Chondrocyte (in vitro differentiated cells): ENCODE measurements at regions not wholly inside any gene's neighbourhood (a gene's known extent, or its start where the extent isn't known, plus 50 kb on each side); places are given as distances from the start of the nearest gene placed in this dataset.

ENCODE experiments used
- DNase-seq: peaks from one replicate; pipeline ENCODE4 v3.0.0; 2021; ENCODE audit warnings: mixed read lengths, low spot score
- H3K27ac Mint-ChIP-seq: one replicate; pipeline ENCODE4 v1.8.0; 2021; ENCODE audit warnings: mild to moderate bottlenecking, moderate library complexity, mixed read lengths; ENCODE audit not compliant: unreplicated experiment
- H3K27me3 Mint-ChIP-seq: 2 replicates; pipeline ENCODE4 v1.8.0; 2021; ENCODE audit warnings: low read depth, mixed read lengths
- H3K36me3 Mint-ChIP-seq: 2 replicates; pipeline ENCODE4 v1.8.0; 2021; ENCODE audit warnings: low read depth, mixed read lengths
- H3K4me1 Mint-ChIP-seq: 2 replicates; pipeline ENCODE4 v1.8.0; 2021; ENCODE audit warnings: low read depth, mild to moderate bottlenecking, mixed read lengths
- H3K4me3 Mint-ChIP-seq: one replicate; pipeline ENCODE4 v1.8.0; 2021; ENCODE audit warnings: mild to moderate bottlenecking, moderate library complexity, mixed read lengths; ENCODE audit not compliant: unreplicated experiment
- H3K9me3 Mint-ChIP-seq: 2 replicates; pipeline ENCODE4 v1.8.0; 2021; ENCODE audit warnings: low read depth, mixed read lengths
- TF ChIP-seq, protein P1 (sequence below): fragments of 200-600 bp; sonication (generic); IDR thresholded peaks from 2 replicates; pipeline ENCODE4 v1.5.0; 2021; ENCODE audit warnings: antibody characterized with exemption, mild to moderate bottlenecking, moderate library complexity

GRCh38 chr15:69644876-69645275 lies 192.3 kb downstream of the RPLP1 start:
- peaks cover 55% of the 10 kb centered on the region for H3K27me3 Mint-ChIP-seq
- peaks cover 12% of the 10 kb centered on the region for H3K4me1 Mint-ChIP-seq
- TF ChIP-seq, protein P1, sequence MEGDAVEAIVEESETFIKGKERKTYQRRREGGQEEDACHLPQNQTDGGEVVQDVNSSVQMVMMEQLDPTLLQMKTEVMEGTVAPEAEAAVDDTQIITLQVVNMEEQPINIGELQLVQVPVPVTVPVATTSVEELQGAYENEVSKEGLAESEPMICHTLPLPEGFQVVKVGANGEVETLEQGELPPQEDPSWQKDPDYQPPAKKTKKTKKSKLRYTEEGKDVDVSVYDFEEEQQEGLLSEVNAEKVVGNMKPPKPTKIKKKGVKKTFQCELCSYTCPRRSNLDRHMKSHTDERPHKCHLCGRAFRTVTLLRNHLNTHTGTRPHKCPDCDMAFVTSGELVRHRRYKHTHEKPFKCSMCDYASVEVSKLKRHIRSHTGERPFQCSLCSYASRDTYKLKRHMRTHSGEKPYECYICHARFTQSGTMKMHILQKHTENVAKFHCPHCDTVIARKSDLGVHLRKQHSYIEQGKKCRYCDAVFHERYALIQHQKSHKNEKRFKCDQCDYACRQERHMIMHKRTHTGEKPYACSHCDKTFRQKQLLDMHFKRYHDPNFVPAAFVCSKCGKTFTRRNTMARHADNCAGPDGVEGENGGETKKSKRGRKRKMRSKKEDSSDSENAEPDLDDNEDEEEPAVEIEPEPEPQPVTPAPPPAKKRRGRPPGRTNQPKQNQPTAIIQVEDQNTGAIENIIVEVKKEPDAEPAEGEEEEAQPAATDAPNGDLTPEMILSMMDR: no peak
- H3K9me3 Mint-ChIP-seq: peaks cover 20% of the 10 kb centered on the region
- no peak for DNase-seq
- no peak overlapping the region for H3K4me3 Mint-ChIP-seq
- H3K36me3 Mint-ChIP-seq: peaks cover 11% of the 10 kb centered on the region
- H3K27ac Mint-ChIP-seq: no peak overlapping the region

- Mint-ChIP-seq H3K4me3 (no peak overlapping the region), H3K27me3 (peaks cover 58% of the 10 kb centered on the region), H3K4me1 (peaks cover 12% of the 10 kb centered on the region), H3K27ac (no peak overlapping the region), H3K9me3 (no peaks in the 10 kb centered on the region), H3K36me3 (peaks cover 9% of the 10 kb centered on the region)
- TF ChIP-seq, protein P1: no peak
- no peak for DNase-seq
These were observed 194.5 kb downstream of the RPLP1 start for GRCh38 chr15:69647142-69647513.

DNA sequence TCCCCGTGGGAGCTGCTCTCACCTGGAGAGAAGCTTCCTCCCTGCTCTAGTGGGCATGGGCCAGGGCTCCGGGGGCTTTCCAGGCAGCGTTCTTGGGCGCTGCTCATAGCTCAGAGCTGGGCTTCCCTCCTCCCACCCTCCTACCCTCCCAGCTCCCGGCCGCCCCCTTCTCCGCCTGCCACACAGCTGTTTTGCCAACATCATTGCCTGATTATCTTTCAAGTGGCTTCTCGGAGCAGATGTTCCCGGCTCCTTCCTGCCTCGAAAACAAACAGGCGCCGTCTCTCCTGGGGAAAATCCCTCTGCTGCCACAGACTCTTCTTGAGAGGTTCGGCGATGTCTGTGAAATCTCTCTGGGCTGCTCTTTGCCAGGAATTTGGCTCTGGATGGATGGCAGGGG lies 195.6 kb downstream of the RPLP1 start:
- DNase-seq: no peak
- peak overlapping the region; percentile 27 for H3K4me3 Mint-ChIP-seq
- no peak overlapping the region for H3K27ac Mint-ChIP-seq
- peaks cover 12% of the 10 kb centered on the region for H3K4me1 Mint-ChIP-seq
- no peaks in the 10 kb centered on the region for H3K9me3 Mint-ChIP-seq
- H3K36me3 Mint-ChIP-seq: peaks cover 9% of the 10 kb centered on the region
- TF ChIP-seq, protein P1: no peak
- peaks cover 63% of the 10 kb centered on the region for H3K27me3 Mint-ChIP-seq

- no peak overlapping the region for H3K27ac Mint-ChIP-seq
- TF ChIP-seq, protein P1: no peak
- peaks cover 12% of the 10 kb centered on the region for H3K4me1 Mint-ChIP-seq
- DNase-seq: no peak
- H3K27me3 Mint-ChIP-seq: peaks cover 69% of the 10 kb centered on the region
- peaks cover 9% of the 10 kb centered on the region for H3K36me3 Mint-ChIP-seq
- no peaks in the 10 kb centered on the region for H3K9me3 Mint-ChIP-seq
- H3K4me3 Mint-ChIP-seq: no peak overlapping the region
These were observed 196.4 kb downstream of the RPLP1 start for GRCh38 chr15:69648775-69649735.

GRCh38 chr15:69652293-69652692 lies 199.7 kb downstream of the RPLP1 start:
- H3K4me3 Mint-ChIP-seq: no peak overlapping the region
- TF ChIP-seq, protein P1: no peak
- peaks cover 2% of the 10 kb centered on the region for H3K36me3 Mint-ChIP-seq
- peaks cover 64% of the 10 kb centered on the region for H3K27me3 Mint-ChIP-seq
- no peaks in the 10 kb centered on the region for H3K9me3 Mint-ChIP-seq
- no peak for DNase-seq
- H3K27ac Mint-ChIP-seq: no peak overlapping the region
- H3K4me1 Mint-ChIP-seq: peaks cover 9% of the 10 kb centered on the region
